Esophagus muscularis mucosa (tissue), 4 donors: ENCODE measurements at regions not wholly inside any gene's neighbourhood (a gene's known extent, or its start where the extent isn't known, plus 50 kb on each side); places are given as distances from the start of the nearest gene placed in this dataset.

Experiments used
- DNase-seq: peaks from one replicate; pipeline ENCODE4 v3.0.0-alpha.2; 2017; ENCODE audit errors: extremely low spot score
- H3K27ac ChIP-seq, 4 donors: fragments of 200-600 bp; sonication (generic); replicated peaks in 1 of 4; 1 replicate in 3 of 4; 2 replicates in 1 of 4; pipeline ENCODE4 v1.5.1; 2016 to 2019; ENCODE audit warnings: mild to moderate bottlenecking in 1 of 4
- H3K27me3 ChIP-seq, 4 donors: fragments of 200-600 bp; sonication (generic); one replicate each; pipeline versions ENCODE4 v1.5.1 to v1.6.0; 2016 to 2019
- H3K36me3 ChIP-seq, 4 donors: fragments of 200-600 bp; sonication (generic); one replicate each; pipeline ENCODE4 v1.5.1; 2016 to 2019
- H3K4me1 ChIP-seq, 4 donors: fragments of 200-600 bp; sonication (generic); one replicate each; pipeline ENCODE4 v1.5.1; 2016 to 2019
- H3K4me3 ChIP-seq, 4 donors: fragments of 200-600 bp; sonication (generic); 1 replicate in 2 of 4; 2 replicates in 2 of 4; pipeline ENCODE4 v1.5.1; 2016 to 2019; ENCODE audit warnings: mild to moderate bottlenecking in 4 of 4, moderate library complexity in 1 of 4
- H3K9me3 ChIP-seq, 4 donors: fragments of 200-600 bp; sonication (generic); 1 replicate in 3 of 4; 2 replicates in 1 of 4; pipeline ENCODE4 v1.5.1; 2016 to 2019
- EP300 ChIP-seq: sonication (generic); formaldehyde crosslinking; IDR thresholded peaks from one replicate; pipeline ENCODE4 v1.6.1; 2017; ENCODE audit warnings: antibody characterized with exemption
- POLR2A ChIP-seq: fragments of 450-650 bp; IDR thresholded peaks from one replicate; pipeline ENCODE4 v1.6.1; 2017; ENCODE audit warnings: antibody characterized with exemption, moderate library complexity, mild to moderate bottlenecking, low read depth
- POLR2AphosphoS5 ChIP-seq, 2 donors: sonication (generic); formaldehyde crosslinking; IDR thresholded peaks; one replicate each; pipeline ENCODE4 v1.6.1; 2017; ENCODE audit warnings: antibody characterized with exemption in 2 of 2
- WGBS: methylation state at CpG from one replicate; pipeline ENCODE4 v1.1.5; 2018; 5-methylcytosine and 5-hydroxymethylcytosine counted together
- intact Hi-C: fragments of 100-400 bp; cut with DNase I; formaldehyde crosslinking; loops from one replicate; pipeline ENCODE4 v1.15.1; 2023
- TF ChIP-seq, protein P1 (sequence below), 3 experiments: fragments of 200-600 bp in 2 of 3; fragments of 450-650 bp in 1 of 3; sonication (generic) in 2 of 3; IDR thresholded peaks; one replicate each; pipeline ENCODE4 v1.5.1; 2017 to 2019; ENCODE audit warnings: antibody characterized with exemption in 3 of 3, mild to moderate bottlenecking in 2 of 3, moderate library complexity in 1 of 3

DNA sequence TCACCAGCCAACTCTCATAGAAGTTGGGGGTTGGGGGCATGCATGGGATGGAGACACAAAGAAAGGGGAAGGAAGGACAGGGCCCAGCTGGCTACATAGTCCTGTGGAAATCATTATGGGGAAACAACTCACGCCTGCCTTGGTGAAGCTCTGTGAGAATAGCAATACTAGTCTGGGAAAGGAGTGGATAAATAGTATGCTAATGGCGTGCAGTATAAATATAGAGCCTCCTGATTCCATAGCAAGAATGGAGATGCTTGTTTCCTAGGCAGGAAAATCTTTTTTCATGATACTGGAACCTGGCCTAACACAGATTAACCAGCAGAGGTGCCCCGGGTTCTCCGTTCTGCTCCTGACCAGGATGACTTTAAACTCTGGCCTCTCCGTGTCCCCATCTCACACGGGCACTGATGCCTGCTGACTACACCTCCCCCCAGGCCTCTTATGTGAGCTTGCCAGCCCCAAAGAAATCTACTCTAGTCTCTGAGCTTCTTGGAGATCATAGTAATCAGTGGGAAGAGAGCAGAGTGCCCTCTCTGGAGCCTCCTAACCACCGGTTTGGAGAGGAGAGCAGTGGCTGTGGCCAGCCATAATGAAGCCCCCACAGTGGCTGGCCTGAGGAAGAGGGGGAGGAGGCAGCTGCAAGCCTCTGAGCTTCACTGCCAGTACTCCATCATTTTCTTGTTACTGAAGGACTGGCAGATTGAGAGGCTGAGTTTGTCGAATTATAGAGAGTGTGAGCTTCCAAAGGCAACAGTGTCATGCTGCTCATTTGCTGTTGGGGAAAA lies 355.0 kb upstream of the SEMA6D start:
- Histone ChIP-seq H3K36me3 (no peaks in the 10 kb centered on the region), H3K4me1 (peaks cover 0 to 7% (median 3%) of the 10 kb centered on the region in 4 donors), H3K9me3 (no peaks in the 10 kb centered on the region), H3K4me3 (no peak overlapping the region), H3K27me3 (no peaks in the 10 kb centered on the region), H3K27ac (no peak overlapping the region)
- intact Hi-C loops = no loop called here
- no peak for DNase-seq
- 83% methylated on average over 8 of the region's 8 CpGs for WGBS
- TF ChIP-seq POLR2A (no peak), EP300 (no peak), POLR2AphosphoS5 (IDR thresholded peaks at IDR 0.05) (no peak)
- TF ChIP-seq, protein P1, sequence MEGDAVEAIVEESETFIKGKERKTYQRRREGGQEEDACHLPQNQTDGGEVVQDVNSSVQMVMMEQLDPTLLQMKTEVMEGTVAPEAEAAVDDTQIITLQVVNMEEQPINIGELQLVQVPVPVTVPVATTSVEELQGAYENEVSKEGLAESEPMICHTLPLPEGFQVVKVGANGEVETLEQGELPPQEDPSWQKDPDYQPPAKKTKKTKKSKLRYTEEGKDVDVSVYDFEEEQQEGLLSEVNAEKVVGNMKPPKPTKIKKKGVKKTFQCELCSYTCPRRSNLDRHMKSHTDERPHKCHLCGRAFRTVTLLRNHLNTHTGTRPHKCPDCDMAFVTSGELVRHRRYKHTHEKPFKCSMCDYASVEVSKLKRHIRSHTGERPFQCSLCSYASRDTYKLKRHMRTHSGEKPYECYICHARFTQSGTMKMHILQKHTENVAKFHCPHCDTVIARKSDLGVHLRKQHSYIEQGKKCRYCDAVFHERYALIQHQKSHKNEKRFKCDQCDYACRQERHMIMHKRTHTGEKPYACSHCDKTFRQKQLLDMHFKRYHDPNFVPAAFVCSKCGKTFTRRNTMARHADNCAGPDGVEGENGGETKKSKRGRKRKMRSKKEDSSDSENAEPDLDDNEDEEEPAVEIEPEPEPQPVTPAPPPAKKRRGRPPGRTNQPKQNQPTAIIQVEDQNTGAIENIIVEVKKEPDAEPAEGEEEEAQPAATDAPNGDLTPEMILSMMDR (IDR thresholded peaks at IDR 0.05) = no peak

DNA sequence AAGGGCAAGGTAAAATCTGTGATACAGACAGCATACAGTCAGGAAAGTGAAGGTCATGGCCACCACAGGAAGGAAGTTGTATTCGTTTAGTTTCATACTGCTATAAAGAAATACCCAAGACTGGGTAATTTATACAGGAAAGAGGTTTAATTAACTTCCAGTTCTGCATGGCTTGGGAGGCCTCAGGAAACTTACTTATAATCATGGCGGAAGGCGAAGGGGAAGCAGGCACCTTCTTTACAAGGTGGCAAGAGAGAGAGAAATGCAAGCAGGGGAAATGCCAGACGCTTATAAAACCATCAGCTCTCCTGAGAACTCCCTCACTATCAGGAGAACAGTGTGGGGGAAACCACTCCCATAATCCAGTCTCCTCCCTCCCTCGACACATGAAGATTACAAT lies 353.7 kb upstream of the SEMA6D start:
- H3K36me3 ChIP-seq = no peaks in the 10 kb centered on the region
- intact Hi-C loops = no loop called here
- TF ChIP-seq, protein P1 (IDR thresholded peaks at IDR 0.05) = no peak
- TF ChIP-seq POLR2AphosphoS5 (IDR thresholded peaks at IDR 0.05) = no peak
- TF ChIP-seq EP300 = no peak
- no peak for TF ChIP-seq POLR2A
- no peak overlapping the region for H3K27ac ChIP-seq
- no peak overlapping the region for H3K4me3 ChIP-seq
- 90% methylated on average over 5 of the region's 5 CpGs for WGBS
- DNase-seq = no peak
- peaks cover 0 to 7% (median 3%) of the 10 kb centered on the region in 4 donors for H3K4me1 ChIP-seq
- no peaks in the 10 kb centered on the region for H3K9me3 ChIP-seq
- H3K27me3 ChIP-seq = no peaks in the 10 kb centered on the region

DNA sequence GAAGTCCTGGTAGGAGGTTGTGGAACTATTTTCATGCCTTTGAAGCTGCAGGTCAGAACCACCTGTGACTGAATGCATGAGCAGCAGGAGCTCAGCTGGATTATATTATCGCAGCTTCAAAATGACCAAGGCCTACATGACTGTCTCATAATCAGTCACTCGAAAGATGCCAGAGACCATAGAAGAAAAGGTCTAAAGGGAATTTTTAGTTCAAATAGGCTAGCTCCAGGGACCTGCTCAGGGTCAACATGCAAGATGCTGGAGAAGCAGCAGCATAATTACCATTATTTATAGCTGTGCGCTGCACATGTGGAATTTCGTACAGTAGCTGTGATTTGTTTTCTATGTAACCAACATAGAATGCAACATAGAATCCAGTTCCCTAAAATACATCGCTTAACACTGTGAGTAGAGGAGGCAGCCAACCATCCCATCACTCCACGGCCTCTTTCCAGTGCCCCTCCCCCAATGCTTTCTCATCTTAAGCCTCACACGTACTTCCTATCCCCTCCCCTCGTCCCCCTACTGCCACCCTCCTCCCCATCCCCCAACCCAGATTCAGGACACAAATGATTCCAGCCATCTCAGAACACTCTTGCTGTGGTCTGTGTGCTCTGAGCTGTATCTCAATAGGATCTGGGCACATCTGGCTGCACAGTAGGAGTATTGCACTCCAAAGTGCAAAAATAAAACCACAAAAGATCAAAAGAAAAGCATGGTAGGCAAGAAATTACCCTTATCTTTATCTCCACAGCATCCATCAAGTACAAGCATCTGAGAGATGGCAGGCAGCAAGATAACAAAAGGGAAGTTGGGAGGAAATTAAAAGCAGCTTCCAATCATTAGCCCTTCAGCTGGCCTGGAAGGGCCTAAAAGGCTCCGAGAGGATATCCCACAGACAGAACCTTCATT lies 352.8 kb upstream of the SEMA6D start:
- TF ChIP-seq, protein P1 (IDR thresholded peaks at IDR 0.05) = no peak
- TF ChIP-seq EP300 (no peak), POLR2AphosphoS5 (IDR thresholded peaks at IDR 0.05) (no peak), POLR2A (no peak)
- Histone ChIP-seq H3K4me1 (peaks cover 0 to 7% (median 3%) of the 10 kb centered on the region in 4 donors), H3K9me3 (no peaks in the 10 kb centered on the region), H3K27ac (no peak overlapping the region), H3K27me3 (no peaks in the 10 kb centered on the region), H3K4me3 (no peak overlapping the region), H3K36me3 (no peaks in the 10 kb centered on the region)
- intact Hi-C loops = no loop called here
- no peak for DNase-seq
- WGBS = 76% methylated on average over 9 of the region's 9 CpGs

DNA sequence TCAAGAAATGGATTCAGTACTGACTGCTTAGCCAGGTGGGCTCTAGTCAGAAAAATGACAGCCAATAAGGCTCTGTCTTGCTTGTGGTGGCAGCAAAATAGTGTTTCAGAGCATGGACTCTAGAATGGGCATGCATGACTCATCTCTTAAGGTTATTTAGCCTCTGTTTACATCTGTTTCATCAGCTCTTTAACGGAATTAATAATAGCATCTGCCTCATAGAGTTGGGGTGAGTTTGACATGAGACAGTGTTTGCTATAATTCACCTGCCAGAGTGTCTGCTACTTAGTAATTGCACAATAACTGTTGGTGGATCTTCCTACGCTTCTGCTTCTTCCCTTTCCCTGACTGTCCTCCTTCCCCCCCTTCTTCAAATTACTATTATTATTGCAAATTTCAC lies 350.4 kb upstream of the SEMA6D start:
- Histone ChIP-seq H3K36me3 (no peaks in the 10 kb centered on the region), H3K4me3 (no peak overlapping the region), H3K27me3 (no peaks in the 10 kb centered on the region), H3K9me3 (no peaks in the 10 kb centered on the region), H3K27ac (no peak overlapping the region), H3K4me1 (peaks cover 0 to 7% (median 3%) of the 10 kb centered on the region in 4 donors)
- peak in 1 of 2 donors; percentile 11 for TF ChIP-seq POLR2AphosphoS5 (IDR thresholded peaks at IDR 0.05)
- no peak for TF ChIP-seq POLR2A
- intact Hi-C loops = no loop called here
- no peak for DNase-seq
- 40% methylated on average over 2 of the region's 2 CpGs for WGBS

DNA sequence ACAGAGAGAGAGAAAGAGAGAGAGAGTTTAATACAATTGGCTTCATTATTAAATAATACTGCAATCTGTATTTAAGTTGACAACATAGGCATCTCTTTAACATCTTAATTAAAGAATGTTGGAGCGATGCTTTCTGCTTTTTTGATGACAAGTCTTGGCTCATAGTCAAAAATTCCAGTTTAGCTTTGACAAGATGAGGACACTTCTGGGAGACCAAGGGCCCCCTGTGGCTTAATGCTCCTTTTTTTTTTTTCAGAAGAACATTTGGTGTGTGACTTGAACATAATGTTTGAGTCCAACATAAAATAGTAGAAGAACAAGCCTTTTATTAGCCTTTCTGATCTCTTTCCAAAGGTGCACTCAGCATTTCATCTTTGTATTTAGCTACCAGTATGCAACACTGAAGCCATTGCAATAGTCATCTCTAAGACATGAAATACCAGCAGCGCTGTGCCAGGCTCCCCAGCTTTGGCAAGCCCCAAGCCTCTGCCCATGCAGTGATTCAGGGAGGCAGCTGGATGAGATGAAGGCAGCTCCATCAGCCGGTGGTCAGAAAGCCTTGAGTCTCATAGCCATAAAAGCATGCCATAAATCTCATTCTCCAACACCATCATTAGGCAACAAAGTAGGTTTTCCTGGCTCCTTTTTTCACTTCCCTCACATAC lies 349.4 kb upstream of the SEMA6D start:
- TF ChIP-seq EP300 (no peak), POLR2A (no peak), POLR2AphosphoS5 (IDR thresholded peaks at IDR 0.05) (no peak)
- TF ChIP-seq, protein P1 (IDR thresholded peaks at IDR 0.05) = no peak
- intact Hi-C loops = no loop called here
- 85% methylated on average over 3 of the region's 3 CpGs for WGBS
- H3K4me1 ChIP-seq = peaks cover 0 to 7% (median 3%) of the 10 kb centered on the region in 4 donors
- no peak overlapping the region for H3K4me3 ChIP-seq
- no peak overlapping the region for H3K27ac ChIP-seq
- DNase-seq = no peak
- no peaks in the 10 kb centered on the region for H3K27me3 ChIP-seq
- H3K9me3 ChIP-seq = no peaks in the 10 kb centered on the region
- H3K36me3 ChIP-seq = no peaks in the 10 kb centered on the region
